ENCODE measurements at regions not wholly inside any gene's neighbourhood (a gene's known extent, or its start where the extent isn't known, plus 50 kb on each side); places are given as distances from the start of the nearest gene placed in this dataset.

DNA sequence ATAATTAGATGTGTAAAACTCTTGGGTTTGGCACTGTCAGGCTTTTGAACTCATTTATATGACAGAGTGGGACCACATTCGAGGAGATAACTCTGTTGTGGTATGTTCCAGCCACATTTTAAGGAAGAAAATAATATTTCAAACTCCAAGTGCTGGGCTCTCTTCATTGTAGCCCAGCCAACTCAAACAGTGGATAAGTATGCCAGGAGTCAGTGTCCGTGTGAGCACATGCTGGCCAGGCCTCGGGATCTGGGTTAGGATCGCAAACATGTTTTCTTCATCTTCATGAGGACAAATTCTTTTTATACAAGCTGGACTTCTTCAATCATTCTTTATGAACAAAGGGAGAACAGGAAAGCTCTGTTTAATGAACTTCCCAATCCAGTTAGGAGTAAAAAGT is 497.5 kb downstream of the MAFB start:
- H3K27me3 ChIP-seq (ENCODE audit: insufficient read depth, low read length, poor library complexity, severe bottlenecking): no peaks in the 10 kb centered on the region
- no peak overlapping the region for H3K4me3 ChIP-seq (ENCODE audit: low read length, poor library complexity, severe bottlenecking)
- H3K36me3 ChIP-seq (ENCODE audit: insufficient read depth, low read length): no peaks in the 10 kb centered on the region
- H3K79me2 ChIP-seq (ENCODE audit: insufficient read depth, low read length): no peaks in the 10 kb centered on the region
- no peak overlapping the region for H3K4me2 ChIP-seq (ENCODE audit: low read depth, low read length, poor library complexity, severe bottlenecking)
- TF ChIP-seq, protein P1, sequence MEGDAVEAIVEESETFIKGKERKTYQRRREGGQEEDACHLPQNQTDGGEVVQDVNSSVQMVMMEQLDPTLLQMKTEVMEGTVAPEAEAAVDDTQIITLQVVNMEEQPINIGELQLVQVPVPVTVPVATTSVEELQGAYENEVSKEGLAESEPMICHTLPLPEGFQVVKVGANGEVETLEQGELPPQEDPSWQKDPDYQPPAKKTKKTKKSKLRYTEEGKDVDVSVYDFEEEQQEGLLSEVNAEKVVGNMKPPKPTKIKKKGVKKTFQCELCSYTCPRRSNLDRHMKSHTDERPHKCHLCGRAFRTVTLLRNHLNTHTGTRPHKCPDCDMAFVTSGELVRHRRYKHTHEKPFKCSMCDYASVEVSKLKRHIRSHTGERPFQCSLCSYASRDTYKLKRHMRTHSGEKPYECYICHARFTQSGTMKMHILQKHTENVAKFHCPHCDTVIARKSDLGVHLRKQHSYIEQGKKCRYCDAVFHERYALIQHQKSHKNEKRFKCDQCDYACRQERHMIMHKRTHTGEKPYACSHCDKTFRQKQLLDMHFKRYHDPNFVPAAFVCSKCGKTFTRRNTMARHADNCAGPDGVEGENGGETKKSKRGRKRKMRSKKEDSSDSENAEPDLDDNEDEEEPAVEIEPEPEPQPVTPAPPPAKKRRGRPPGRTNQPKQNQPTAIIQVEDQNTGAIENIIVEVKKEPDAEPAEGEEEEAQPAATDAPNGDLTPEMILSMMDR (conservative IDR thresholded peaks at IDR 0.05; ENCODE audit: low read length): no peak
- no peak for TF ChIP-seq EZH2phosphoT487 (IDR thresholded peaks at IDR 0.05; ENCODE audit: borderline replicate concordance)
- no peaks in the 10 kb centered on the region for H3F3A ChIP-seq (ENCODE audit: low read depth)
- no peaks in the 10 kb centered on the region for H4K20me1 ChIP-seq (ENCODE audit: insufficient read depth, low read length, poor library complexity, severe bottlenecking)
- no peak overlapping the region for H3K9ac ChIP-seq (ENCODE audit: low read depth, low read length, poor library complexity, severe bottlenecking)
- no peaks in the 10 kb centered on the region for H3K4me1 ChIP-seq (ENCODE audit: insufficient read depth, low read length, poor library complexity, severe bottlenecking)
- no peaks in the 10 kb centered on the region for H3K9me2 ChIP-seq (replicated peaks; ENCODE audit: low read depth, low read length)
- no peaks in the 10 kb centered on the region for H3K9me3 ChIP-seq (ENCODE audit: insufficient read depth, low read depth, low read length)
- H2AFZ ChIP-seq (ENCODE audit: low read length): no peak overlapping the region

- no peaks in the 10 kb centered on the region for H3K9me3 ChIP-seq (ENCODE audit: insufficient read depth, low read depth, low read length)
- H3K4me2 ChIP-seq (ENCODE audit: low read depth, low read length, poor library complexity, severe bottlenecking): no peak overlapping the region
- TF ChIP-seq EZH2phosphoT487 (IDR thresholded peaks at IDR 0.05; ENCODE audit: borderline replicate concordance): no peak
- TF ChIP-seq, protein P1 (conservative IDR thresholded peaks at IDR 0.05; ENCODE audit: low read length): no peak
Observed at GRCh38 chr20:40189621-40190020, 499.4 kb downstream of the MAFB start.

GRCh38 chr20:40188319-40188718 is 500.7 kb downstream of the MAFB start:
- Histone ChIP-seq H3K79me2 (ENCODE audit: insufficient read depth, low read length) (no peaks in the 10 kb centered on the region), H3K4me2 (ENCODE audit: low read depth, low read length, poor library complexity, severe bottlenecking) (no peak overlapping the region), H3F3A (ENCODE audit: low read depth) (no peaks in the 10 kb centered on the region), H3K9me2 (replicated peaks; ENCODE audit: low read depth, low read length) (no peaks in the 10 kb centered on the region), H3K9ac (ENCODE audit: low read depth, low read length, poor library complexity, severe bottlenecking) (no peak overlapping the region), H2AFZ (ENCODE audit: low read length) (no peak overlapping the region), H3K27me3 (ENCODE audit: insufficient read depth, low read length, poor library complexity, severe bottlenecking) (no peaks in the 10 kb centered on the region), H3K36me3 (ENCODE audit: insufficient read depth, low read length) (no peaks in the 10 kb centered on the region), H3K4me3 (ENCODE audit: low read length, poor library complexity, severe bottlenecking) (no peak overlapping the region), H3K4me1 (ENCODE audit: insufficient read depth, low read length, poor library complexity, severe bottlenecking) (no peaks in the 10 kb centered on the region), H3K9me3 (ENCODE audit: insufficient read depth, low read depth, low read length) (no peaks in the 10 kb centered on the region), H4K20me1 (ENCODE audit: insufficient read depth, low read length, poor library complexity, severe bottlenecking) (no peaks in the 10 kb centered on the region)
- TF ChIP-seq, protein P1 (conservative IDR thresholded peaks at IDR 0.05; ENCODE audit: low read length): no peak
- TF ChIP-seq EZH2phosphoT487 (IDR thresholded peaks at IDR 0.05; ENCODE audit: borderline replicate concordance): no peak

More at GRCh38 chr20:40189621-40190020, 499.4 kb downstream of the MAFB start:
- H3F3A ChIP-seq (ENCODE audit: low read depth): no peaks in the 10 kb centered on the region
- H2AFZ ChIP-seq (ENCODE audit: low read length): no peak overlapping the region
- H3K4me3 ChIP-seq (ENCODE audit: low read length, poor library complexity, severe bottlenecking): no peak overlapping the region
- no peaks in the 10 kb centered on the region for H3K27me3 ChIP-seq (ENCODE audit: insufficient read depth, low read length, poor library complexity, severe bottlenecking)
- H3K9me2 ChIP-seq (replicated peaks; ENCODE audit: low read depth, low read length): no peaks in the 10 kb centered on the region
- no peaks in the 10 kb centered on the region for H3K79me2 ChIP-seq (ENCODE audit: insufficient read depth, low read length)
- no peaks in the 10 kb centered on the region for H4K20me1 ChIP-seq (ENCODE audit: insufficient read depth, low read length, poor library complexity, severe bottlenecking)
- H3K4me1 ChIP-seq (ENCODE audit: insufficient read depth, low read length, poor library complexity, severe bottlenecking): no peaks in the 10 kb centered on the region
- no peak overlapping the region for H3K9ac ChIP-seq (ENCODE audit: low read depth, low read length, poor library complexity, severe bottlenecking)
- no peaks in the 10 kb centered on the region for H3K36me3 ChIP-seq (ENCODE audit: insufficient read depth, low read length)
